GM12878 (cell line): ENCODE measurements at regions not wholly inside any gene's neighbourhood (a gene's known extent, or its start where the extent isn't known, plus 50 kb on each side); places are given as distances from the start of the nearest gene placed in this dataset.

Source experiments
- ATAC-seq: fragments of 200-7000 bp; cut with Tn5 transposase; 3 replicates; pipeline ENCODE4 v1.9.1; 2020; ENCODE audit warnings: mild to moderate bottlenecking, moderate library complexity
- BruUV-seq: library from RNA; stranded (reverse); fragments of 400-500 nt; replicated peaks from 2 replicates; lab custom pipeline; 2021; lab: Mats Ljungman, UMichigan
- CTCF ChIA-PET: fragments of 300-600 bp; sonication (Branson Sonifier 250); formaldehyde crosslinking; extraction: SDS; loops from one replicate; lab custom pipeline; 2021; ENCODE audit warnings: inconsistent platforms; lab: Yijun Ruan, JAX
- POLR2A ChIA-PET: fragments of 350-600 bp; formaldehyde crosslinking; extraction: SDS; loops from one replicate; lab custom pipeline; 2021; ENCODE audit warnings: inconsistent platforms; lab: Charles Lee
- RAD21 ChIA-PET: fragments of 300-600 bp; sonication (Branson Sonifier 250); formaldehyde crosslinking; loops from one replicate; lab custom pipeline; 2023; ENCODE audit warnings: antibody characterized with exemption; ENCODE audit not compliant: unreplicated experiment; lab: Charles Lee
- SMC1A ChIA-PET: fragments of 300-600 bp; sonication (Branson Sonifier 250); formaldehyde crosslinking; loops from one replicate; lab custom pipeline; 2023; ENCODE audit not compliant: unreplicated experiment, uncharacterized antibody; lab: Charles Lee
- DNase-seq: peaks from one replicate; pipeline ENCODE4 v3.0.0-alpha.2; 2011; ENCODE audit warnings: low read depth, low spot score
- FAIRE-seq: peaks from 3 replicates; lab custom pipeline; 2011; peaks lifted over from hg19 to GRCh38; lab: Jason Lieb, UNC
- H2AFZ ChIP-seq: 2 replicates; pipeline ENCODE4 v1.6.0; 2011; ENCODE audit warnings: low read depth, low read length, control low read depth; ENCODE audit not compliant: control insufficient read depth
- H3K27ac ChIP-seq: 2 replicates; pipeline ENCODE4 v1.5.1; 2011; ENCODE audit warnings: control low read depth; ENCODE audit not compliant: control insufficient read depth, insufficient read depth
- H3K27me3 ChIP-seq, 2 experiments: replicated peaks in 1 of 2; 2 replicates each; pipeline versions ENCODE4 v1.6.0 to v1.6.1; 2011; ENCODE audit warnings: low read length in 1 of 2; ENCODE audit not compliant: control insufficient read depth in 2 of 2, insufficient read depth in 2 of 2
- H3K36me3 ChIP-seq, 2 experiments: 2 replicates each; pipeline ENCODE4 v1.5.1; 2011; ENCODE audit warnings: low read length in 1 of 2; ENCODE audit not compliant: control insufficient read depth in 2 of 2, insufficient read depth in 2 of 2
- H3K4me1 ChIP-seq: 2 replicates; pipeline ENCODE4 v1.6.1; 2011; ENCODE audit warnings: mild to moderate bottlenecking, low read length, moderate library complexity, mixed read lengths; ENCODE audit not compliant: control insufficient read depth, insufficient read depth
- H3K4me2 ChIP-seq: 2 replicates; pipeline ENCODE4 v1.6.0; 2011; ENCODE audit warnings: control low read depth; ENCODE audit not compliant: control insufficient read depth, insufficient read depth
- H3K4me3 ChIP-seq: fragments of 200-600 bp; sonication (generic); 2 replicates; pipeline ENCODE4 v1.5.1; 2016
- H3K79me2 ChIP-seq: 2 replicates; pipeline ENCODE4 v1.6.0; 2011; ENCODE audit warnings: low read length; ENCODE audit not compliant: control insufficient read depth, insufficient read depth
- H3K9ac ChIP-seq: 2 replicates; pipeline ENCODE4 v1.8.0; 2011; ENCODE audit warnings: low read length, control low read depth, mixed read lengths; ENCODE audit not compliant: control insufficient read depth, insufficient read depth
- H3K9me3 ChIP-seq: replicated peaks from 3 replicates; pipeline ENCODE4 v1.5.1; 2011; ENCODE audit warnings: mild to moderate bottlenecking, low read length; ENCODE audit not compliant: control insufficient read depth, insufficient read depth
- H4K20me1 ChIP-seq: 2 replicates; pipeline ENCODE4 v1.6.0; 2011; ENCODE audit not compliant: control insufficient read depth, insufficient read depth
- EGR1 ChIP-seq, 2 experiments: IDR thresholded peaks; 1 replicate in 1 of 2; 2 replicates in 1 of 2; pipeline ENCODE4 v1.6.1; 2011 to 2012; ENCODE audit warnings: low read depth in 2 of 2, low read length in 2 of 2, borderline replicate concordance in 1 of 2, mild to moderate bottlenecking in 1 of 2, moderate library complexity in 1 of 2
- FOXK2 ChIP-seq: fragments of 450-650 bp; IDR thresholded peaks from 2 replicates; pipeline ENCODE4 v1.6.1; 2017; ENCODE audit warnings: mild to moderate bottlenecking, moderate library complexity
- IRF4 ChIP-seq: IDR thresholded peaks from 2 replicates; pipeline ENCODE4 v1.6.1; 2011; ENCODE audit warnings: low read depth, low read length
- NFXL1 ChIP-seq: fragments of 450-650 bp; IDR thresholded peaks from 2 replicates; pipeline ENCODE4 v1.6.1; 2017; ENCODE audit warnings: antibody characterized with exemption, mild to moderate bottlenecking, borderline replicate concordance
- PML ChIP-seq: IDR thresholded peaks from 2 replicates; pipeline ENCODE4 v1.6.1; 2012; ENCODE audit warnings: low read length, inconsistent platforms
- RAD51 ChIP-seq: fragments of 450-650 bp; IDR thresholded peaks from 2 replicates; pipeline ENCODE4 v1.6.1; 2016; ENCODE audit warnings: moderate library complexity, mild to moderate bottlenecking, inconsistent platforms
- SREBF1 ChIP-seq: IDR thresholded peaks from 2 replicates; pipeline ENCODE4 v1.6.1; 2012; ENCODE audit warnings: mild to moderate bottlenecking, low read length
- YY1 ChIP-seq: IDR thresholded peaks from 2 replicates; pipeline ENCODE4 v1.6.1; 2011; ENCODE audit warnings: low read depth, mild to moderate bottlenecking, low read length
- ZNF687 ChIP-seq: fragments of 450-650 bp; IDR thresholded peaks from 2 replicates; pipeline ENCODE4 v1.6.1; 2017; ENCODE audit warnings: mild to moderate bottlenecking, moderate library complexity
- ZZZ3 ChIP-seq: IDR thresholded peaks from 2 replicates; pipeline ENCODE4 v1.6.1; 2011; ENCODE audit warnings: low read depth; ENCODE audit not compliant: control insufficient read depth, insufficient read length
- WGBS: methylation state at CpG from one replicate; pipeline ENCODE4 v1.1.6; 2016; ENCODE audit warnings: low lambda C conversion rate; ENCODE audit not compliant: insufficient replicate concordance, insufficient coverage; ENCODE audit errors: missing lambda C conversion rate; 5-methylcytosine and 5-hydroxymethylcytosine counted together
- in situ Hi-C: fragments of 300-500 bp; cut with MboI; formaldehyde crosslinking; loops from 9 replicates; pipeline ENCODE4 v1.14.3; 2018; ENCODE audit warnings: mixed read lengths
- intact Hi-C: fragments of 100-400 bp; cut with micrococcal nuclease; formaldehyde crosslinking; loops from one replicate; pipeline ENCODE4 v1.14.2; 2022; ENCODE audit not compliant: unreplicated experiment
- TF ChIP-seq, protein P1 (sequence below): fragments of 450-650 bp; formaldehyde crosslinking; IDR thresholded peaks from 2 replicates; pipeline ENCODE4 v1.4.0; 2022; ENCODE audit warnings: mild to moderate bottlenecking, moderate library complexity
- TF ChIP-seq, protein P2 (sequence below): fragments of 450-650 bp; IDR thresholded peaks from 2 replicates; pipeline ENCODE4 v1.6.1; 2016; ENCODE audit warnings: mild to moderate bottlenecking, moderate library complexity, borderline replicate concordance

DNA sequence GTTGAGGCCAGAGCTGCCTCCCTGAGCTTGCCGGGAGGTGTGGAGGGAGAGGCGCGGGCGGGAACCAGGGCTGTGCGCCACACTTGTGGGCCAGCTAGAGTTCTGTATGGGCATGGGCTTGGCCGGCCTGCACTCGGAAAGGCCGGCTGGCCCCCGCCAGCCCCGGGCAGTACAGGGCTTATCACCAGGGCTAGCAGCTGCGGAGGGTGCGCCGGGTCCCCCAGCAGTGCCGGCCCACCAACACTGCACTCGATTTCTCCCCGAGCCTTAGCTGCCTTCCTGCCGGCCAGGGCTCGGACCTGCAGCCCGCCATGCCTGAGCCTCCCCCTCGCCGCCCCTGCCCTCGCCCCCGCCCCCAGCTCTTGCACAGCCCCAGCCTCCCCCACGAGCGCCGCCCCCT is 472.7 kb downstream of the TFAP2A start (continued):
- TF ChIP-seq ZNF687 (no peak), EGR1 (IDR thresholded peaks at IDR 0.05; ENCODE audit: borderline replicate concordance in 1 of 2, low read depth in 2 of 2, low read length in 2 of 2) (no peak)
- TF ChIP-seq, protein P1, sequence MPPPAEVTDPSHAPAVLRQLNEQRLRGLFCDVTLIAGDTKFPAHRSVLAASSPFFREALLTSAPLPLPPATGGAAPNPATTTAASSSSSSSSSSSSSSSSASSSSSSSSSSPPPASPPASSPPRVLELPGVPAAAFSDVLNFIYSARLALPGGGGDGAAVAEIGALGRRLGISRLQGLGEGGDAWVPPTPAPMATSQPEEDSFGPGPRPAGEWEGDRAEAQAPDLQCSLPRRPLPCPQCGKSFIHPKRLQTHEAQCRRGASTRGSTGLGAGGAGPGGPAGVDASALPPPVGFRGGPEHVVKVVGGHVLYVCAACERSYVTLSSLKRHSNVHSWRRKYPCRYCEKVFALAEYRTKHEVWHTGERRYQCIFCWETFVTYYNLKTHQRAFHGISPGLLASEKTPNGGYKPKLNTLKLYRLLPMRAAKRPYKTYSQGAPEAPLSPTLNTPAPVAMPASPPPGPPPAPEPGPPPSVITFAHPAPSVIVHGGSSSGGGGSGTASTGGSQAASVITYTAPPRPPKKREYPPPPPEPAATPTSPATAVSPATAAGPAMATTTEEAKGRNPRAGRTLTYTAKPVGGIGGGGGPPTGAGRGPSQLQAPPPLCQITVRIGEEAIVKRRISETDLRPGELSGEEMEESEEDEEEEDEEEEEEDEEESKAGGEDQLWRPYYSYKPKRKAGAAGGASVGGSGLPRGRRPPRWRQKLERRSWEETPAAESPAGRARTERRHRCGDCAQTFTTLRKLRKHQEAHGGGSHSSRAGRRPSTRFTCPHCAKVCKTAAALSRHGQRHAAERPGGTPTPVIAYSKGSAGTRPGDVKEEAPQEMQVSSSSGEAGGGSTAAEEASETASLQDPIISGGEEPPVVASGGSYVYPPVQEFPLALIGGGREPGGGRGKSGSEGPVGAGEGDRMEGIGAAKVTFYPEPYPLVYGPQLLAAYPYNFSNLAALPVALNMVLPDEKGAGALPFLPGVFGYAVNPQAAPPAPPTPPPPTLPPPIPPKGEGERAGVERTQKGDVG: no peak

DNA sequence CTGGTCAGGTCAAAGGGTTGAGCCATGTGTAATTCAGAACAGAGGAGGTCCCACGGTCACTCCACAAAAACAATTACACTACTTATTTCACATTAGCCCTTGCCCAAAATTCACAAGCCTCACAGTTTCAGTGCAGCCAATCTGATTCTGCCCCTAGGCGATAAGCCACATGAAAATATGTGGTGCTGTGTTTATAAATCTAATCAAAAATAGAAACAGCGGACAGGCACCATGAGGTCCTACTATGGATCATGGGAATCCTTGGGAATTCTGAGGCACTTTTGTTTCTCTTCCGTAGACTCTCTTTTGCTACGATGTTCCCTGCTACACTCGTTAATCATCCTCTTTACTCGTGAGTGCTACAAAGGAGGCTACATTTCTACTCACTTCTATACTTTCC is 476.1 kb downstream of the TFAP2A start:
- ATAC-seq: no peak
- ChIA-PET SMC1A (no interaction called here), POLR2A (no interaction called here)
- TF ChIP-seq NFXL1: no peak
- TF ChIP-seq ZZZ3: no peak
- no peak for TF ChIP-seq IRF4
- TF ChIP-seq YY1: no peak
- TF ChIP-seq FOXK2: no peak
- TF ChIP-seq, protein P2, sequence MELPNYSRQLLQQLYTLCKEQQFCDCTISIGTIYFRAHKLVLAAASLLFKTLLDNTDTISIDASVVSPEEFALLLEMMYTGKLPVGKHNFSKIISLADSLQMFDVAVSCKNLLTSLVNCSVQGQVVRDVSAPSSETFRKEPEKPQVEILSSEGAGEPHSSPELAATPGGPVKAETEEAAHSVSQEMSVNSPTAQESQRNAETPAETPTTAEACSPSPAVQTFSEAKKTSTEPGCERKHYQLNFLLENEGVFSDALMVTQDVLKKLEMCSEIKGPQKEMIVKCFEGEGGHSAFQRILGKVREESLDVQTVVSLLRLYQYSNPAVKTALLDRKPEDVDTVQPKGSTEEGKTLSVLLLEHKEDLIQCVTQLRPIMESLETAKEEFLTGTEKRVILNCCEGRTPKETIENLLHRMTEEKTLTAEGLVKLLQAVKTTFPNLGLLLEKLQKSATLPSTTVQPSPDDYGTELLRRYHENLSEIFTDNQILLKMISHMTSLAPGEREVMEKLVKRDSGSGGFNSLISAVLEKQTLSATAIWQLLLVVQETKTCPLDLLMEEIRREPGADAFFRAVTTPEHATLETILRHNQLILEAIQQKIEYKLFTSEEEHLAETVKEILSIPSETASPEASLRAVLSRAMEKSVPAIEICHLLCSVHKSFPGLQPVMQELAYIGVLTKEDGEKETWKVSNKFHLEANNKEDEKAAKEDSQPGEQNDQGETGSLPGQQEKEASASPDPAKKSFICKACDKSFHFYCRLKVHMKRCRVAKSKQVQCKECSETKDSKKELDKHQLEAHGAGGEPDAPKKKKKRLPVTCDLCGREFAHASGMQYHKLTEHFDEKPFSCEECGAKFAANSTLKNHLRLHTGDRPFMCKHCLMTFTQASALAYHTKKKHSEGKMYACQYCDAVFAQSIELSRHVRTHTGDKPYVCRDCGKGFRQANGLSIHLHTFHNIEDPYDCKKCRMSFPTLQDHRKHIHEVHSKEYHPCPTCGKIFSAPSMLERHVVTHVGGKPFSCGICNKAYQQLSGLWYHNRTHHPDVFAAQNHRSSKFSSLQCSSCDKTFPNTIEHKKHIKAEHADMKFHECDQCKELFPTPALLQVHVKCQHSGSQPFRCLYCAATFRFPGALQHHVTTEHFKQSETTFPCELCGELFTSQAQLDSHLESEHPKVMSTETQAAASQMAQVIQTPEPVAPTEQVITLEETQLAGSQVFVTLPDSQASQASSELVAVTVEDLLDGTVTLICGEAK: no peak
- TF ChIP-seq RAD51: no peak
- TF ChIP-seq SREBF1: no peak
- no peak for TF ChIP-seq PML

More for the DNA sequence above, 476.1 kb downstream of the TFAP2A start:
- BruUV-seq: no TSS peak
- CTCF ChIA-PET: no interaction called here
- intact Hi-C loops: no loop called here
- no peaks in the 10 kb centered on the region for H3K4me1 ChIP-seq
- no peaks in the 10 kb centered on the region for H3K79me2 ChIP-seq
- in situ Hi-C loops: no loop called here
- no peaks in the 10 kb centered on the region for H3K9me3 ChIP-seq
- no peak overlapping the region for H3K27ac ChIP-seq
- WGBS: 40% methylated on average over 7 of the region's 7 CpGs
- H2AFZ ChIP-seq: no peak overlapping the region
- FAIRE-seq (no peak), DNase-seq (no peak)
- H3K27me3 ChIP-seq: no peaks in the 10 kb centered on the region
- H3K4me2 ChIP-seq: no peak overlapping the region
- no peak overlapping the region for H3K9ac ChIP-seq
- RAD21 ChIA-PET: no interaction called here
- no peak overlapping the region for H3K4me3 ChIP-seq
- no peaks in the 10 kb centered on the region for H3K36me3 ChIP-seq
- H4K20me1 ChIP-seq: no peaks in the 10 kb centered on the region
